ENCODE measurements at regions not wholly inside any gene's neighbourhood (a gene's known extent, or its start where the extent isn't known, plus 50 kb on each side); places are given as distances from the start of the nearest gene placed in this dataset.
"Not testable (repeated sequence)": the region's sequence is repeated elsewhere in the genome, so short reads cannot be mapped to it uniquely, and the experiment has no call there.

- Histone ChIP-seq H3K36me3 (no peaks in the 10 kb centered on the region), H3K27me3 (ENCODE audit: low read depth) (no peaks in the 10 kb centered on the region), H3K27ac (replicated peaks) (no peak overlapping the region), H3K4me1 (no peaks in the 10 kb centered on the region), H3K9me3 (replicated peaks) (no peaks in the 10 kb centered on the region), H3K4me3 (no peak overlapping the region)
- intact Hi-C loops (cut with micrococcal nuclease): no loop called here
- no peak for DNase-seq
- TF ChIP-seq CTCF (IDR thresholded peaks at IDR 0.05; ENCODE audit: borderline replicate concordance): no peak
Observed at GRCh38 chr2:226086190-226086589, 686.7 kb downstream of the NYAP2 start.

GRCh38 chr2:226085425-226085824, 685.9 kb downstream of the NYAP2 start:
- H3K36me3 ChIP-seq; H3K4me3 ChIP-seq; H3K4me1 ChIP-seq; intact Hi-C loops (cut with micrococcal nuclease); DNase-seq; H3K9me3 ChIP-seq (replicated peaks); H3K27me3 ChIP-seq (ENCODE audit: low read depth); H3K27ac ChIP-seq (replicated peaks): not testable (repeated sequence)

GRCh38 chr2:226080334-226080733, 680.8 kb downstream of the NYAP2 start:
- intact Hi-C loops (cut with micrococcal nuclease): no loop called here
- Histone ChIP-seq H3K9me3 (replicated peaks) (no peaks in the 10 kb centered on the region), H3K27ac (replicated peaks) (no peak overlapping the region), H3K36me3 (no peaks in the 10 kb centered on the region), H3K27me3 (ENCODE audit: low read depth) (no peaks in the 10 kb centered on the region), H3K4me3 (no peak overlapping the region), H3K4me1 (peaks cover 4% of the 10 kb centered on the region)
- no peak for TF ChIP-seq CTCF (IDR thresholded peaks at IDR 0.05; ENCODE audit: borderline replicate concordance)
- no peak for DNase-seq

GRCh38 chr2:226079671-226080181, 680.2 kb downstream of the NYAP2 start:
- DNase-seq: no peak
- intact Hi-C loops (cut with micrococcal nuclease): no loop called here
- H3K27me3 ChIP-seq (ENCODE audit: low read depth): no peaks in the 10 kb centered on the region
- H3K4me3 ChIP-seq: no peak overlapping the region
- H3K27ac ChIP-seq (replicated peaks): no peak overlapping the region
- no peaks in the 10 kb centered on the region for H3K36me3 ChIP-seq
- H3K9me3 ChIP-seq (replicated peaks): no peaks in the 10 kb centered on the region
- peaks cover 4% of the 10 kb centered on the region for H3K4me1 ChIP-seq
- no peak for TF ChIP-seq CTCF (IDR thresholded peaks at IDR 0.05; ENCODE audit: borderline replicate concordance)

GRCh38 chr2:226079196-226079595, 679.7 kb downstream of the NYAP2 start:
- Histone ChIP-seq H3K4me1 (peaks cover 4% of the 10 kb centered on the region), H3K9me3 (replicated peaks) (no peaks in the 10 kb centered on the region), H3K36me3 (no peaks in the 10 kb centered on the region), H3K27ac (replicated peaks) (no peak overlapping the region), H3K4me3 (no peak overlapping the region), H3K27me3 (ENCODE audit: low read depth) (no peaks in the 10 kb centered on the region)
- intact Hi-C loops (cut with micrococcal nuclease): no loop called here
- DNase-seq: no peak
- no peak for TF ChIP-seq CTCF (IDR thresholded peaks at IDR 0.05; ENCODE audit: borderline replicate concordance)

GRCh38 chr2:226078666-226079065, 679.2 kb downstream of the NYAP2 start:
- Histone ChIP-seq H3K36me3 (no peaks in the 10 kb centered on the region), H3K9me3 (replicated peaks) (no peaks in the 10 kb centered on the region), H3K27ac (replicated peaks) (no peak overlapping the region), H3K27me3 (ENCODE audit: low read depth) (no peaks in the 10 kb centered on the region), H3K4me1 (peaks cover 4% of the 10 kb centered on the region), H3K4me3 (no peak overlapping the region)
- intact Hi-C loops (cut with micrococcal nuclease): no loop called here
- DNase-seq: no peak
- no peak for TF ChIP-seq CTCF (IDR thresholded peaks at IDR 0.05; ENCODE audit: borderline replicate concordance)

All from left ventricle myocardium inferior (tissue), 1 donor.